NCI-H1694 (cell line): ENCODE measurements at regions not wholly inside any gene's neighbourhood (a gene's known extent, or its start where the extent isn't known, plus 50 kb on each side); places are given as distances from the start of the nearest gene placed in this dataset.
A peak's percentile ranks its signal among the peaks of the same experiment; 100 is the strongest.

Source experiments
- DNase-seq: peaks from one replicate; lab custom pipeline; 2025; lab: John Stamatoyannopoulos, UW

DNA sequence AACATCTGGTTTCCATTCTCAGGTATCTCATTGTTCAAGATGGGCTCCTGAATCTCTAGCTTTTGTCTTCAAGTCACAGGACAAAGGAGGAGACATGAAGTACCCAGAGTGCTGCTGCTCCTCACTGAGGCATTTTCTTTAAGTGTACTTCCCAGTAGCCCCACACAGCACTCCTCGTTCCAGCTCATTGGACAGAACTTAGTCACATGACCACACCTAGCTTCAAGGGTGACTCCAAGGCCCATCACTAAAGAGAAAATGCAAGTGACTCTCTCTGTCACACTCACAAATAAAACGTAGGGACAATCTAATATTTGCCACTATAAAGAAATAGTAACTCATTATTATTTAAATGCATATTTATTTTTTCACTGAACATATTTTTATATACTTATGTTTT, 58.3 kb upstream of the NEUROD6 start:
- no peak for DNase-seq

DNA sequence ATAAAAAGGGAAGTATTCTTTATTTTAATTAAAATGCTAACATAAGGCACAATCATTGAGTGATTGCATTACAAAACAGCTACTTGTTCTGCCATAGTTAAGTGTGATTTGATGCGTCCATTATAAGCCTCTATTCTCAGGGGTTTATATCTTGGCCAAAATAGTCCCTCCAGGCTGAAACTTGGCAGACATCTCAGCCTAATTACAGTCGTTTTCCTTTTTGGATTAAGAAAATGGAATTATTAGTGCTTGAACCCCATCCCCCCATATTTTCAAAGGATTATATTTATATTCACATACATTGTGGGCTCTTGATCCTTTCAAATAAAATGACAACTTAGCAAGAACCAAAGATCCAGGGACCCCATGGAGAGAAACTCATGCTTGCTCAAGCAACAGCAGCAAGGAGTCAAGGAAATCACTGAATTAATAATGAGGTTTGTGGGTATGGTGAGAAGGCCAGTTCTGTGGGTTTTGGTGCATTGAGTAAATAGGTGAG, 66.7 kb upstream of the NEUROD6 start:
- no peak for DNase-seq

DNA sequence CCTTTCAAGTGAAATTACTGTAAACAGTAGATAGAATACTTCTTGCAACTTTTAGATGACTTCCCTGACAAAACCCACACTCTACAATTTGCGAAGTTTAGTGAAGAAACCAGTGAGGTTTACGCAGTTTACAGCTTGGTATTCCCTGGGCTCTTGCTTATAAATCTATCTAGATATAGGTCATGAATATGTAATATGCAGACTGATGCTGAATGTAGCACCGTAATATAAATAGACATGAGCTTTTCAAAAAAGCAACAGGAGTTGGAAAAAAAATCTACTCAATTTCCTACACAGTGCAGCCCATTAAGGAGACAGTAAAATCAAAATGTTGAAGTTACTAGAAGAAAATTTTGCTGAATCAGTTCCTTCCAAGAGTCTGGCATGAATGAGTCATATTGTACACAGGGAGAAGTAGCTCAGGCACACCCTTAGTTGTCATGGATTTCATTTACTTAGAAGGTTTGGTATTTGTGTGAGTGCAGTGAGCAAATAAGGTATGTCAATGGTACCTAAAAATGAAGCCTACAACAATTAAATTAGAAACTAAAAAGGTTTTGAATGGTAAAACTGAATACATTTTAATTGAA, 67.7 kb upstream of the NEUROD6 start:
- no peak for DNase-seq

DNA sequence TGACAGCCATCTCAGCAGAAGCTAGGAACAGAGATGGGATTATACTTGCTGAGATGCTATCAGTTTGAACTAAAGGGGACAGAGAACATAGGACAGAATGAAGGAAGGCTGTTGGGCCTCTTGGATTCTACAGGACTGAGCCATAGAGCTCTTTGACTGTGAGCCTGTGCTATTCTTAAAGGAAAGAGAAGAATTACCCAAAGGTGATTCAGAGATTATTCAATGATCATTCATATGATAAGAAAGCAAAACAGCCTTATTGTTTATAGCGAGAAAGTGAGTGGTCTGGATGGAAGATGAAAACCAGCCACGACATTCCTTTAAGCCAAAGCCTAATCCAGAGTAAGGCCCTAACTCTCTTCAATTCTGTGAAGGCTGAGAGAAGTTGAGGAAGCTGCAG, 69.7 kb upstream of the NEUROD6 start:
- no peak for DNase-seq

DNA sequence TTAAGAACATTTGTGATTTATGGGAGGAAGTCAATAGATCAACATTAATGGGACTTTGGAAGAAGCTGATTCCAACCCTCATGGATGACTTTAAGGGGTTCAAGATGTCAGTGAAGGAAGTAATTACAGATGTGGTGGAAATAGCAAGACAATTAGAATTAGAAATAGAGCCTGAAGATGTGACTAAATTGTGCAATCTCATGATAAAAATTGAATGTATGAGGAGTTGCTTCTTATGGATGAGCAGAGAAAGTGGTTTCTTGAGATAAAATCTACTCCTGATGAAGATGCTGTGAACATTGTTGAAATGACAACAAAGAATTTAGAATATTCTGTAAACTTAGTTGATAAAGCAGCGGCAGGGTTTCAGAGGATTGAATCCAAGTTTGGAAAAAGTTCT, 70.9 kb upstream of the NEUROD6 start:
- DNase-seq = no peak

DNA sequence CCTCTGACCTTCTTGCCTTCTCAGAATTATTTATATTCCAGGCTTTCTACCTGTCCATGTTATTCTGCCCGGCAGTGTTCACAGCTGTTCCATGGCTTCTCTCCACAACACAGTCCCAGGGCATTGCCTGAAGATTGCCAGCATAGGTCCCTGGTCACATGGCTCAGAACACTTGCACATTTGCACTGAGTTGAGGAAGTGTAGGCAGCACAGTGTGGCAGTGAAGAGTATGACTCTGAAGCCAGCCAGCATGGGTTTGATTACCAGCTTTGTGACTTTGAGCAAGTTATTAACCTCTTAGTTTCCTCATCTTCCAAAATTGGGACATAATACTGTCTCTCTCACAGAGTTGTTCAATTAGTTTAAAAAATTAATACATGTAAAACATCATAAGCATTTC, 73.2 kb upstream of the NEUROD6 start:
- DNase-seq = no peak

DNA sequence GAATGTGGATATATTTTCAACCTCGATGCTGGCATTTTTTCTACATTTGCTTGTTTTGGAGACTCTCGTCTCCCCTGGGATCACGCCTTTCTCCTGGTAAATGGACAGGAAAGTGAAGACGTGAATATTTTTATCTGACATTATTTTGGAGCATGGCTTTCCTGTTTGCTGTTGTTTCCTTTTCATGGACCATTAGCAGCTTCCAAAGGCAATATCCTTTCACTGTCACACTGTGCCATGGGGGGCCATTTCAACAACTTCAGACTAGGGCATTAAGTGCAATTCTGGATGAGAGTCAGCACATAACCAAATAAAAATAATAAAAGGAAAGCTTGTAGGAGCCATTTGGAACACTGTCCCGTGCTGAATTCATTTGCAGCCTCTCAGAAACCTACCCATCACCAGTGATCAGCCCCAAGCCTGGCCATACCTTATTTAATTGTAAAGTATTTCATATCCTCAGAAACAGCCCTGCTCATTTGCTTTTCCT, 75.9 kb upstream of the NEUROD6 start:
- DNase-seq = no peak

DNA sequence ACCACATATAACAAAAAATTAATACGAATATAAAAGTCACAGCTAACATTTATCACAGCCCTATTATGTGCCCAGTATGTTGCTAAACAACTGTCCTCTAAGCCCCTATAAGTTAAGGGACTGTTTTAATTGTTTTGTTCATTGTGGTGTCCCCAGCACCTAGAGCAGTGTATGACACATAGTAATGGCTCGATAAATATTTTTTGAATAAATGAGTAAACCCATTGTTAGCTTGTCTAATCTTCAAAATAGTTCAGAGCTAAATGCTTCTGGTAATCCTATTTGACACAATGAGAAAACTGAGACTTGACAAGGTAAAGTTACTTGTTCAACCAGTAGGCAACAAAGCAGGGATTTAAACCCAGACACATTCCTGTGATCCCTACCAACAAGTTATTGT, 78.4 kb upstream of the NEUROD6 start:
- DNase-seq = no peak

DNA sequence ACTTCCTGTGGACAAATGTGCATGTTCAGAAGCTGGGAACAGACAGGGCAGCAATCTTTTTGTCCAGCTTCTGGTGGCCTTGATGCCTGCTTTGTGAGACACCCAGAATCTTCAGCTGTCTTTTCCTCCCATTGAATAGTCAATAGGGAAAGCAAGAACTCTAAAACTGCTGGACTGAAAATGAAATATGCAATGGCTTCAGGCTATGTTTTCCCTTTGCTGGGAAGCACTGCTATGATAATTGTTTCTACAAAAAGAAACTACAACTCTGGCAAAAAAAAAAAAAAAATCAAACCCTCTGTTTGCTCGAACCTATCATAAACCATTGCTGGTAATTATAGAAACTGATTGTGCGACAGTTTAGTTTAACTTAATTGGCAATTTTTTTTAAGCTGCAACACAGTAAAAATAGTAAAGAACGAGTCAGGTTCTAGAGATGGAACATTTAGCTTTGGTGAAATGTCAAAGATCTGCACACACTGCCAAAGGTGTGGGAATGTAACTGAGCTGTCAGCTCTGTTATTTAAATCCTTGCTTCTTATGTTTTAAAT, 79.1 kb upstream of the NEUROD6 start:
- no peak for DNase-seq

DNA sequence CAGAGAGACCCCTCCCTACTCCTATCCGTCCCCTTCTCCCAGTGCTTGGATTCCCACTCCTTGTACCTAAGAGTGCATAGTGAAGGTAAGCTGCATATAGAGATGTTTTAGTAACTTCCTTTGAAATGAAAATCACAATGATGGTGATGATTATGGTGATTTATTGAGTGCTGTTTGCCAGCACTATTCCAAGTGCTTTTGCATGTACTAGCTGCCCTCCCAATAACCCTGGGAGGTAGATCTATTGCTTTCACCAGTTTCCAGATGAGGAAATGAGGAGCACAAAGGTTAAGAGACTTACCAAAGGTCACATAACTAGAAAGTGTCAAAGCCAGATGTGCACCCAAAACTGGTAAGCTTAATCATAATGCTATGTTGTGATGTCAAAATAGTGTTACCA, 80.4 kb upstream of the NEUROD6 start:
- no peak for DNase-seq

DNA sequence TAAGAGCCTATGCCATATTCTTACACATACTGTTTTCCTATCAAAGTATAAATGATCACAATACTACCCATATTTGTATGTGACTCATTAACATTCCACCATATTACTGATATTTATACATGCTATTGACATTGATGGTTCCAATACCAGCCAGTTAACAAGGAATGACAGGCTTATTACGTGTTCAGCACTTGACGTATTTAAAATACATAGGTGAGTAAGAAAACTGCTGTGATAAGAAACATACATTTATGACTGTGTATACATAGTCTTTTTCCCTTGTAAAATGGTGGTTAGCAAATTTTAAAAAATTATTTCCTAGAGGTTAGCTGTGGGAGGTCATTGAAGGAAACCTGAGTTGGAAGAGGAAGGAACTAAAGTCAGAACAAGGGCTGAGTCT, 81.1 kb upstream of the NEUROD6 start:
- DNase-seq = no peak

DNA sequence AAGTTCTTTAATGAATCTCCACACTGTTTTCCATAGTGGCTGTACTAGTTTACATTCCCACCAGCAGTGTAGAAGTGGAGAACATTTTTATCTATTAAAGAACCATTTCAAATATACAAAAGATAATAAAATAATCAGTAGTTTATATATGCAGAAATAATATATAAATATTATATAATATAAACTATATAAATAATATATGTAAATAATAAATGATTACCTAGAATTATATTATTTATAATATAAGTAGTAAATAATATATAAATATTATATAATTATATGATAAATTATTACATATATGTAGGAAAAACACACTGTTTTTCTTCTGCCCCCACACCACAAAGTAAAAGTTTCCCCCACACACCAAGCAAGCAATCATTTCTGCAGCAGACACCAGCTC, 83.5 kb upstream of the NEUROD6 start:
- no peak for DNase-seq

DNA sequence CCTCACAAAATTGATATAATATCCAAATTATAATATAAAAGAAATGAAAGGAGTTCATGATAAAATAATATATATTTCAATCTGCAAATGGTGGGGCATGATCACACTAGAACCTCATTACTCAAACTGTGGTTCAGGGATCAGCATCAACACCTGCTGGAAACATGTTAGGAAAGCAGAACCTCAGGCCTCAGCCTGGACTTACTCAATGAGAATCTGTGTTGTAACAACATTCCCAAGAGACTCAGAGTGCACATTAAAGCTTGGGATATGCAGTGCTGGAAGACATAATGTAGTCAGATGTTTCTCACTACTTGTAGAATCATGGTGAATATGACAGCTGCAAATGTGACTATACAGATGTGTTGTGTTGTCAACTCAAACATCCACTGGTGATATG, 81.7 kb upstream of the ITPRID1 start:
- no peak for DNase-seq

DNA sequence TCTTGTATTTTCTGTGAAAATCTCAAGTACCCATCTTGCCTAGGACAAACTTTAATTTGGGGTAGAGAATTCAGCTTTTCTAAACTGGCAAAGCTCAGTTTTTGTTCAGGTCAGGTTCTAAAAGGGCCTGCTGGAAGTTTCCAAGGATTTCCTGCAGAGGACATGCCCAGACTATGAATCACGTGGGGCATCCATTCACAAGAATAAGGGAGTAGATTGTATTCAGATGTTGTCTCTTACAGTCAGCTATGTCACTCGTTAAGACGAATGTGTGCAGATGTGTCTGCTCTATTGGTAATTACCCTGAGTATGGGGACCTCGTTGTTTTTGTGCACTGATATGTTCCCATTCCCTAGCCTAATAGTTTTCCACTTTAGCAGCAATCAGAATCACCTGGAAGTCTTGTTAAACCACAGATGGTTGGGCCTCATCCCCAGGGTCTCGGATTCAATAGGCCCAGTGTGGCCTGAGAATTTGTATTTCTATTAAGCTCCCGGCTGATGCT, 81.0 kb upstream of the ITPRID1 start:
- DNase-seq = no peak

DNA sequence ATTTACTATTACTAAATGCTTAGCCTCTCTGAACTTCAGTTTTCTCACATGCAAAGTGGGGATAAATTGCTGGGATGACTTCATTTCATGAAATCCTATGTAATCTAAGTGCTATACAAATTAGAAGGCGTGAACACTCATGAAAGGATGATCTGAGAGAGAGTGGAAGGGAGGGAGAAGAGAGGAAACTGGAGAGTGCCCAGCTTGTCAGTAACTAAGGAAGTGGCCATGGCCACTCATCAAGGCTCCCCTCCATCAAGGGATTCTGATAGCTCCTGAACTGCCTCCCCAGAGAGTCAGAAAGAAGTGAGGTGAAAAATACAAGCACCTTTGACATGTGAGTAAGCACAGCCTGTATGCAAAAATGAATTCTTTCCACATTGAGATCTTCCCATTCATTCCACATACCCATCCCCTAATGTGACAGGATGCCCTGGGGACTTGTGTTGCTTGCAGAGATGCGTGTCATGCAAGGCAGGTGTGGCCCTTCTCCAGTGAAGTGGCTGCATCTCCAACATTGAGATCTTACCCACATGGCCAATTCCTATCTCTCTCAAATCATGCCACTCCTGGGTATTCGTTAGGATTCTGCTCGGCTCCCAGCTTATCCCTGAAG, 76.5 kb upstream of the ITPRID1 start:
- no peak for DNase-seq

DNA sequence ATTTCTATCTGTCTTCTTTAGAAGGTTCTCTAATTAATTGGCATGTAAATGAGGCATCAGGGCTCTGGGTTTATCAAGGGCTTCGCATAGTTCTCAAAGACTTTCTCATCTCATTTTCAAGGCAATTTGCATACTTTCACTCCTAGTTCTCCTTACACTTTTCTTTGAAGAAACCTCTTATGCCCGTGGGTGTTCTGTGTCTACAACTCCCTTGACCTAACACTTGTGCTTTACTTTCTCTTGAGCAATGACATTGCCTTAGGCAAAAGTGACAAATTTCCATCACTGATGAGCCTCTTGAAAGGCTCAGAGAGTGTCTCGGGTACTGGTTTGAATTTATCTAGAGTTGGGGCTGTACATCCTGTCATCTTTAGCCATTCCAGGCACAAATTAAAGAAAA, 74.7 kb upstream of the ITPRID1 start:
- no peak for DNase-seq

DNA sequence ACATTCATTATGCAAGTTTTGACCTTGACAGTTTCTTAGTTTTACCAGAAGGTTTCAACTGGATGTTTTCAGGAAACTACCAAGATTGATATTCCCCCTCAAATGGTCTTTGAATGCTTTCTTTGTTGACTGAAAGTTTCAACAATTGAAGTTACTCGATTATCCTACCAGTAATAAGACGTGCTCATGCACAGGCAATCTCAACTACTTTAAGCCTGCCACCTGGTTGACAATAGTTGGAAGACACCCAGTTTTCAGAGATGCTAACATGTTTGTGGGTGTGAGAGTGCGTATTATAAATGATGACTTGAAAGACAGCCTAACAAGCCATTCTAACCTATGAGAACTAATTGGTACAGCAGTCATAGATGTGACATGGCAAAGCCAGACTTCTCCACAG, 73.4 kb upstream of the ITPRID1 start:
- DNase-seq = no peak

DNA sequence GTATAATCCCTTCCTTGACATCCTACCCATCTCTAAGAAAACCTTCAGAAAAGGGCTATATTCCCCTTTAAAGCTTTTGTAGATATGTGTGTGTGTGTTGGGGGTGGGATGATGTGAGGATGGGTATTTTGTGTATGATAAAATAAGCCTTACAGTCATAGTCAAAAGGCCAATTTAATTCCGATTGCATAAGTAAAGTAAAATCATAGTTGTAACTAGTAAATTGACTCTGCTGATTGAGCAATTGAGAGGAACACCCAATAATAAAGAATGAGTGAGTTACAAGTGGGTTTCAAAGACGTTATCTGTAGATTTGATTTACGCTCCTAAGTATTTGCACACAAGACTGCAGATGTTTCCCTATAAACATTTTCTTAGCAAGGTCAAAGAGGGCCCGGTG, 71.3 kb upstream of the ITPRID1 start:
- no peak for DNase-seq

DNA sequence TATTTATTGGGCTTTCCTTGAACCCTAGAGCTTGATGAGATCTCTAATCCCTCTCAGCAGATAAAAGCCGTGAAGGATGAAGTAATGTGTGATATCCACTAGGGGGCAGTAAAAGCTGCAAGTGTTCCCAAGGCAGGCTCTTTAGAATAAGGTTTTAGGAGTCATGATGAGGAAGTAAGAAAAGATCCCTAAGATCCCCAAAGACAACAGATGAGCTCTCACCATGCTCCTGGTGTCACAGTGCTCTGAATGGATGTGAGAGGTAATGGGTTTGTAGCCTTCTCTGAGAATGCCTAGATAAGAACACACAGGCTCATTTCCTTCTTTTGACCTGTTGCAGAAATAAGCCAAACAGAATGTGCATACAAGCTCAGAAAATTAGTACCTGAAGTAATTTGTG, 70.4 kb upstream of the ITPRID1 start:
- peak; percentile 82 for DNase-seq

DNA sequence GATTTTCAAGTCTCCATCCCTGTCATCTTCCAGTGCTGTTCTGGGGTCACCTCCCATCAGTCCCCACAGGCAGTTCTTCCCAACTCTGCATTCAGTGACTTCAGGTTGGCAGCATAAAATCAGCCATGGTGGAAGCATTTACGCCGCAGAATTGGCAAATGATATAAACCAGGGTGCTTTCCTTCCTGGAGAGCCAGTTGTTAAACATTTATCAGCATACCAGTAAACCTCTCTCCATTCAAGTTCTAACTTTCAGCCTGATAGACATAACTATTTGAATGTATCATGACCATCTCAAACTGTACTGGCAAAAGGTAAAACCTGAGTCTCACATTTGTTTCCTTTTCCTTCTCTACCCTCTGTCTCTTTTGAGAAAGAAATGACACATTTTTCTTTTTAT, 69.7 kb upstream of the ITPRID1 start:
- DNase-seq = no peak

DNA sequence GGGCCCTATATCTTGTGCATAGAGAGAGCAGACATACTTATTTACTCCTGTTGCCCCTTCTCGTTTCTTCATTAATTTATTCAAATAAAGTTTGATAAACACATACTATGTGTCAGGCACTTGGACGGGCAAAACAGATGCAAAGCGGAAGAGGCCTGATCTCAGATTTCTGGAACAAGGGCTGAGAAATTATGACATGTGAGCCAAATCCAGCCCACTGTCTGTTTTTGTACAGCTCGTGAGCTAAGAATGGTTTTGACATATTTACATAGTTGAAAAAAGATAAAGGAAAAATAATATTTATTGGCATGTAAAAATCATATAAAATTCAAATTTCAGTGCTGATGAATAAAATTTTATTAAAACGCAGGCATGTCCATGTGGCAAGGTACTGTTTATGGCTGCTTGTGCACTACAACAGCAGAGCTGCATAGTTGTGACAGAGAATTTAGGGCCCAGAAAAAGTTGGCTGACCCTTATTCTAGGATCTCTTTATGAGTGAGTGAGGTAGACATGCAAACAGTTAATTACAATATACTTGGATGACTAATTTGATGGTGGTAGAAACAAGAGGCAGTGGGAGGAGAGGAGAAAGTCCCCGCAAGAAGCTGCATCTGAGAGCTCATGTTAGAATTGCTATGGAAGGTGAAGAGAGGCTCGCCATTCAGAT, 68.1 kb upstream of the ITPRID1 start:
- DNase-seq = no peak

DNA sequence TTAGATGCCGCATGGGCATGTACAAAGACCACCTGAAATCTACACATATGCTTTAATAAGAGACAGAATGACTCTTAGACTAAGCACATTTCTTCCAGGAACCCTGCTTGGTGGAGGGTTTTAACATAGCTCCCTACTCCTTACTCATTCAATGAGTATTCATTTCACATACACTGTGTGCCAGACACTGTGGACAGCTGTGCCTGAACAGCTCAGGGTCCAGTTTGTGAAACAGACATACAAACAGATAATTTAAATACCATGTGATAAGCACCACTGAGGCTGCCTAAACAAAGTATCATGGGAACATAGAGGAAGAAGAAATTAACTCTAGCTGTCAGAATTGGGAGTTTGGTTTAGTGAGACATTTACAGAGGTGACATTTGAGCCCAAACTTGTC, 65.2 kb upstream of the ITPRID1 start:
- no peak for DNase-seq

DNA sequence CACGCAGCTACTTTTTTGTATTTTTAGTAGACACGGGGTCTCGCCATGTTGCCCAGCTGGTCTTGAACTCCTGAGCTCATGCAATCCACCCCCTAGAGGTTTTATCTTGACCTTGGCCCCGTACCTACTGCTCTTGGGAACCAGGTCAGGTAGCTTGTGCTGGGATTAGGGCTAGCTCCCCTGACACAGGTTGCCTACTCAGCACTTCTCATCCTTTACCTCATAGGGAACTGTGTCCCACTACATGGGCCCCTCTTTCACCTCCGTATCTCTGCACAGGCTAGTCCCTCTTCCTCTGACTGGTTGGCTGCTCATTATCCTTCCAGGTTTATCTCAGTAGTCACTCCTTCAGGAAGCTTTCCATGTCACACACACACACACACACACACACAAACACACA, 58.0 kb upstream of the ITPRID1 start:
- DNase-seq = no peak
